HFFc6 (cell line): ENCODE measurements at regions not wholly inside any gene's neighbourhood (a gene's known extent, or its start where the extent isn't known, plus 50 kb on each side); places are given as distances from the start of the nearest gene placed in this dataset.
A peak's percentile ranks its signal among the peaks of the same experiment; 100 is the strongest.

Experiments used
- DNase-seq: peaks from one replicate; pipeline ENCODE4 v3.0.0-alpha.2; 2018
- H3K27ac Mint-ChIP-seq: 2 replicates; pipeline ENCODE4 v1.8.0; 2020; ENCODE audit warnings: mild to moderate bottlenecking, mixed read lengths
- H3K27me3 Mint-ChIP-seq: 2 replicates; pipeline ENCODE4 v1.8.0; 2021; ENCODE audit warnings: mild to moderate bottlenecking, moderate library complexity, mixed read lengths; ENCODE audit not compliant: insufficient read depth
- H3K36me3 Mint-ChIP-seq: 2 replicates; pipeline ENCODE4 v1.8.0; 2021; ENCODE audit warnings: low read depth, mixed read lengths
- H3K4me1 Mint-ChIP-seq: 2 replicates; pipeline ENCODE4 v1.8.0; 2020; ENCODE audit warnings: low read depth, mixed read lengths
- H3K4me3 Mint-ChIP-seq: 2 replicates; pipeline ENCODE4 v1.8.0; 2020; ENCODE audit warnings: mild to moderate bottlenecking, moderate library complexity, mixed read lengths
- H3K9me3 Mint-ChIP-seq: 2 replicates; pipeline ENCODE4 v1.8.0; 2020; ENCODE audit warnings: mild to moderate bottlenecking, mixed read lengths
- CTCF ChIP-seq: fragments of 200-600 bp; sonication (generic); IDR thresholded peaks from 2 replicates; pipeline ENCODE4 v1.5.0; 2021; ENCODE audit warnings: antibody characterized with exemption, mild to moderate bottlenecking

DNA sequence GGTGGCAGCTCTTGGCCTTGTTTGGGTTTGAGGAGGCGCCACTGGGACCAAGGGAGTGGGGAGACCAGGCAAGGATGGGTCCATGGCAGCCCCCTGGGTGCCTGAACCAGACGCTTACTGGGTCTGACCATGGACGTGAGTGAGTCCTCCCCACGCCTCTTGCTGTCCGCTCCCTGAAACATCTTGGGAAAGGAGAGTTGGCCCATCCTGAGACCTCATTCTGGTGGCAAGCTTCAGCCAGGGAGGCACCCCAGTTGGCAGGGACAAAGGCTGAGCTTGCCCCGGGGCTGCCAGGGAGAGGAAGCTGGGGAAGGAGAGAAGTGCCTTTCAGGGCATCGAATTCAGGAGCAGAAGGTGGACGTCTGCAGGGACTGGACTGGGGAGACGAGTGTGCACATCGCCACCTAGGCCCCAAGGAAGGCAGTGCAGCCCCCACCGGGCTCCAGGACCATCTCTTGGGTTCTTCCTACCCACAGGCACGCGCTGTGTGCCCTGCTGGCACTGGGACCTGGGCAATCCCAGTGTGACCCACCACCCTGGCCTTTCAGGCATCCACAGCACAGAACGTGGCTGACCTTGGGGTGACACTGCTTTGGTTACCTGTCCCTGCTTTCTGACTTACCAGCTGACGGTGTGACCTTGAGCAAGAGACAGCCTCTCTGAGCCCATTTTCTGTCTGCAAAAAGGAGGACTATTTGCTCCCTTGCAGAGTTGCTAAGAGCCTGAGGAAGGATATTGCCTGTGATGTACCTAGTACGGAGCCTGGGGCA is 132.9 kb upstream of the WNT4 start:
- peak; percentile 83 for TF ChIP-seq CTCF
- no peaks in the 10 kb centered on the region; the same call in 1 of the 2 replicates for H3K9me3 Mint-ChIP-seq
- no peak overlapping the region for H3K4me3 Mint-ChIP-seq
- H3K27me3 Mint-ChIP-seq, result peaks cover 25% of the 10 kb centered on the region
- H3K36me3 Mint-ChIP-seq, result no peaks in the 10 kb centered on the region
- no peak overlapping the region for H3K27ac Mint-ChIP-seq
- peaks cover 9% of the 10 kb centered on the region for H3K4me1 Mint-ChIP-seq
- peak; percentile 28 for DNase-seq

DNA sequence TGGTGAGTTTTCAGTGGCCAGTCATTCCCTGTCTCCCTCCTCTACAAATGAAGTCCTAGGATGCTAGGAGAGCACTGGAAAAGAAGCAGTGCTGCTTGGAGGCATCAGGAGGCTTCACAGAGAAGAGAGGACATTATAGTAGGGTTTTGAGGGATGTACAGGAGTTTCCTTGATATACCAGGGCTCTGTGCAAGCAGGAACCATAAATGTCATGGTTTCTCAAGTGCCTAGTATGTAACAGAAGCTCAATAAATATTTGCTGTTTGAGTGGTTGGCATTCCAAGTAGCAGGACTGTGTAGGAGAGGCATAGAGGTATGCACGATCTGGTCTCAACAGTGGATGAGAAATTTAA is 133.5 kb upstream of the WNT4 start:
- H3K4me3 Mint-ChIP-seq, result no peak overlapping the region
- no peaks in the 10 kb centered on the region for H3K36me3 Mint-ChIP-seq
- H3K9me3 Mint-ChIP-seq, result no peaks in the 10 kb centered on the region; the same call in 1 of the 2 replicates
- no peak for TF ChIP-seq CTCF
- H3K27ac Mint-ChIP-seq, result no peak overlapping the region
- H3K4me1 Mint-ChIP-seq, result peaks cover 9% of the 10 kb centered on the region
- no peak for DNase-seq
- peaks cover 23% of the 10 kb centered on the region for H3K27me3 Mint-ChIP-seq

DNA sequence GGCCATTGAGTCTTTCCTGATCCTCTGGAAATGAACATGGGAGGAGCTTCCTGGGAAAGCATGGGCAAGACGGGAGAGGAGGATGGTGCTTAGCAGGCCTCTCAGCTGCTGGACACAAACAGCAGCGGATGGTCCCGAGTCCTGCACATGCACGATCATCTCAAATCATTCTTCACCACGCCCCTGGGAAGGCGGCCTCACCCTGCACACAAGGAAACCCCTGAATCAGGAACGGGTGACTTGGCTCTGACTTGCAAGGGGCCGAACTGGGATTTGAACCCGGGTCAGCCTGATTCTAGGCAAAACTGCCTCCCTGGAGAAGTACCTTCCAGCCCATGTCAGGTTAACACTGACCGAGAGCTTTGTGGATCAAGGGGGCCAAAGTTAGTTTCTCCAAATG is 134.8 kb upstream of the WNT4 start:
- DNase-seq, result no peak
- Mint-ChIP-seq H3K36me3 (no peaks in the 10 kb centered on the region), H3K27ac (no peak overlapping the region), H3K4me3 (no peak overlapping the region), H3K4me1 (peaks cover 9% of the 10 kb centered on the region), H3K27me3 (peaks cover 34% of the 10 kb centered on the region), H3K9me3 (no peaks in the 10 kb centered on the region; the same call in 1 of the 2 replicates)
- no peak for TF ChIP-seq CTCF

GRCh38 chr1:22279735-22280134 is 136.8 kb upstream of the WNT4 start:
- no peak for TF ChIP-seq CTCF
- Mint-ChIP-seq H3K36me3 (no peaks in the 10 kb centered on the region), H3K9me3 (no peaks in the 10 kb centered on the region; the same call in 1 of the 2 replicates), H3K27ac (no peak overlapping the region), H3K27me3 (peaks cover 45% of the 10 kb centered on the region), H3K4me1 (no peaks in the 10 kb centered on the region), H3K4me3 (no peak overlapping the region)
- no peak for DNase-seq

DNA sequence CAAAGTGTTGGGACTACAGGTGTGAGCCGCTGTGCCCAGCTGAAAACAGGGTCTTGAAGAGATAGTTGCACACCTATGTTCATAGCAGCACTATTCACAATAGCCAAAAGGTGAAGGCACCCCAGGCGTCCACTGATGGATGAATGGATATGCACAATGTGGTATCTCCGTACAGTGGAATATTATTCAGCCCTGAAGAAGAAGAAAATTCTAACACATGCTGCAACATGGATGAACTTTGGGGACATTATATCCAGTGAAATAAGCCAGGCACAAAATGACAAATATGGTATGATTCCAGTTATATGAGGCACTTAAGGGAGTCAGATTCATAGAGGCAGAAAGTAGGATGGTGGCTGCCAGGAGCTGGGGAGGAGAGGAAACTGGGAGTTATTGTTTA is 137.6 kb upstream of the WNT4 start:
- no peak overlapping the region for H3K4me3 Mint-ChIP-seq
- no peaks in the 10 kb centered on the region for H3K36me3 Mint-ChIP-seq
- peaks cover 50% of the 10 kb centered on the region for H3K27me3 Mint-ChIP-seq
- H3K27ac Mint-ChIP-seq, result no peak overlapping the region
- no peaks in the 10 kb centered on the region for H3K4me1 Mint-ChIP-seq
- no peaks in the 10 kb centered on the region; the same call in 1 of the 2 replicates for H3K9me3 Mint-ChIP-seq
- no peak for DNase-seq
- TF ChIP-seq CTCF, result no peak
